HG03159 (cell line): ENCODE measurements at regions not wholly inside any gene's neighbourhood (a gene's known extent, or its start where the extent isn't known, plus 50 kb on each side); places are given as distances from the start of the nearest gene placed in this dataset.

Experiments
- ATAC-seq: cut with Tn5 transposase; IDR thresholded peaks from one replicate; pipeline ENCODE4 v1.9.1; 2021; ENCODE audit warnings: mild to moderate bottlenecking, moderate library complexity; ENCODE audit not compliant: unreplicated experiment

GRCh38 chr1:25105836-25106235 lies 126.5 kb downstream of the SYF2 start:
- no peak for ATAC-seq

GRCh38 chr1:25104932-25105561 lies 127.3 kb downstream of the SYF2 start:
- ATAC-seq, result no peak

GRCh38 chr1:25103164-25103795 lies 129.0 kb downstream of the SYF2 start:
- no peak for ATAC-seq

GRCh38 chr1:25100151-25100833 lies 132.0 kb downstream of the SYF2 start:
- ATAC-seq, result no peak

GRCh38 chr1:25099343-25099951 lies 132.9 kb downstream of the SYF2 start:
- no peak for ATAC-seq

GRCh38 chr1:25098717-25099116 lies 133.6 kb downstream of the SYF2 start:
- no peak for ATAC-seq

- ATAC-seq, result no peak
These were observed 135.8 kb downstream of the SYF2 start for GRCh38 chr1:25096307-25097150.

- ATAC-seq, result no peak
These were observed 136.6 kb downstream of the SYF2 start for GRCh38 chr1:25095635-25096200.

- no peak for ATAC-seq
These were observed 137.3 kb downstream of the SYF2 start for GRCh38 chr1:25094995-25095394.

GRCh38 chr1:25094229-25094628 lies 138.1 kb downstream of the SYF2 start:
- no peak for ATAC-seq

- no peak for ATAC-seq
These were observed 140.6 kb downstream of the SYF2 start for GRCh38 chr1:25091658-25092057.

GRCh38 chr1:25090707-25091422 lies 141.4 kb downstream of the SYF2 start:
- ATAC-seq, result no peak

- ATAC-seq, result no peak
These were observed 142.5 kb downstream of the SYF2 start for GRCh38 chr1:25089772-25090171.

- ATAC-seq, result no peak
These were observed 143.4 kb downstream of the SYF2 start for GRCh38 chr1:25088946-25089345.

GRCh38 chr1:25088180-25088701 lies 144.1 kb downstream of the SYF2 start:
- no peak for ATAC-seq

- ATAC-seq, result no peak
These were observed 145.7 kb downstream of the SYF2 start for GRCh38 chr1:25086518-25087079.

- no peak for ATAC-seq
These were observed 147.9 kb downstream of the SYF2 start for GRCh38 chr1:25084407-25084806.

- ATAC-seq, result no peak
These were observed 148.6 kb downstream of the SYF2 start for GRCh38 chr1:25083481-25084345.
